Activated naive CD4-positive, alpha-beta T cell treated with anti-CD3 and anti-CD28 coated beads, Interleukin-2, amount 50 U/mL, for 16 hours (primary cell): ENCODE measurements at regions not wholly inside any gene's neighbourhood (a gene's known extent, or its start where the extent isn't known, plus 50 kb on each side); places are given as distances from the start of the nearest gene placed in this dataset.
"Not testable (repeated sequence)": the region's sequence is repeated elsewhere in the genome, so short reads cannot be mapped to it uniquely, and the experiment has no call there.

ENCODE experiments used
- DNase-seq: peaks from one replicate; pipeline ENCODE4 v3.0.0-alpha.2; 2020

GRCh38 chr5:87589587-87589986 lies 176.9 kb upstream of the CCNH start:
- DNase-seq, result no peak

- DNase-seq, result no peak
Measured at GRCh38 chr5:87588316-87588715, 175.6 kb upstream of the CCNH start.

GRCh38 chr5:87583704-87584103 lies 171.0 kb upstream of the CCNH start:
- not testable (repeated sequence) for DNase-seq

GRCh38 chr5:87582149-87582548 lies 169.4 kb upstream of the CCNH start:
- no peak for DNase-seq

GRCh38 chr5:87581661-87582060 lies 168.9 kb upstream of the CCNH start:
- no peak for DNase-seq

GRCh38 chr5:87579678-87580077 lies 166.9 kb upstream of the CCNH start:
- no peak for DNase-seq

- no peak for DNase-seq
Measured at GRCh38 chr5:87576867-87577266, 164.1 kb upstream of the CCNH start.

- DNase-seq, result not testable (repeated sequence)
Measured at GRCh38 chr5:87576306-87576705, 163.6 kb upstream of the CCNH start.

GRCh38 chr5:87574106-87574505 lies 161.4 kb upstream of the CCNH start:
- DNase-seq, result no peak

GRCh38 chr5:87572611-87573010 lies 159.9 kb upstream of the CCNH start:
- no peak for DNase-seq

- no peak for DNase-seq
Measured at GRCh38 chr5:87572090-87572489, 159.4 kb upstream of the CCNH start.

GRCh38 chr5:87570366-87570765 lies 157.6 kb upstream of the CCNH start:
- no peak for DNase-seq

GRCh38 chr5:87562068-87562467 lies 149.3 kb upstream of the CCNH start:
- DNase-seq, result no peak

- DNase-seq, result no peak
Measured at GRCh38 chr5:87560528-87560927, 147.8 kb upstream of the CCNH start.

GRCh38 chr5:87551911-87552310 lies 139.2 kb upstream of the CCNH start:
- no peak for DNase-seq

GRCh38 chr5:87541676-87542075 lies 128.9 kb upstream of the CCNH start:
- DNase-seq, result no peak

GRCh38 chr5:87541033-87541432 lies 128.3 kb upstream of the CCNH start:
- DNase-seq, result no peak

GRCh38 chr5:87539839-87540238 lies 127.1 kb upstream of the CCNH start:
- DNase-seq, result no peak

GRCh38 chr5:87536365-87536764 lies 123.6 kb upstream of the CCNH start:
- DNase-seq, result no peak

- DNase-seq, result no peak
Measured at GRCh38 chr5:87535706-87536105, 123.0 kb upstream of the CCNH start.

GRCh38 chr5:87529486-87530076 lies 116.9 kb upstream of the CCNH start:
- DNase-seq, result no peak

- no peak for DNase-seq
Measured at GRCh38 chr5:87526131-87526530, 113.4 kb upstream of the CCNH start.

GRCh38 chr5:87524217-87524616 lies 111.5 kb upstream of the CCNH start:
- no peak for DNase-seq

GRCh38 chr5:87511778-87512177 lies 99.0 kb upstream of the CCNH start:
- DNase-seq, result not testable (repeated sequence)

GRCh38 chr5:87503004-87503403 lies 90.3 kb upstream of the CCNH start:
- no peak for DNase-seq
